Fibroblast of the aortic adventitia (primary cell): ENCODE measurements at regions not wholly inside any gene's neighbourhood (a gene's known extent, or its start where the extent isn't known, plus 50 kb on each side); places are given as distances from the start of the nearest gene placed in this dataset.

Source experiments
- DNase-seq: peaks from one replicate; pipeline ENCODE4 v3.0.0-alpha.2; 2010; ENCODE audit warnings: low read depth
- H3K4me3 ChIP-seq: 2 replicates; pipeline ENCODE4 v1.5.1; 2011; ENCODE audit warnings: low read depth, mild to moderate bottlenecking, control low read depth, low read length, moderate library complexity
- CTCF ChIP-seq: IDR thresholded peaks from 2 replicates; pipeline ENCODE4 v1.5.1; 2011; ENCODE audit warnings: mild to moderate bottlenecking, low read length, control low read depth, inconsistent platforms; ENCODE audit not compliant: insufficient read depth

- H3K4me3 ChIP-seq = no peak overlapping the region
- no peak for TF ChIP-seq CTCF
These were observed 64.5 kb downstream of the CAVIN2 start for GRCh38 chr2:191782351-191782750.

GRCh38 chr2:191783416-191783815 lies 63.5 kb downstream of the CAVIN2 start:
- TF ChIP-seq CTCF = no peak
- H3K4me3 ChIP-seq = no peak overlapping the region
- DNase-seq = no peak

More at GRCh38 chr2:191782351-191782750, 64.5 kb downstream of the CAVIN2 start:
- no peak for DNase-seq
